Left renal pelvis (tissue), 4 donors: ENCODE measurements at regions not wholly inside any gene's neighbourhood (a gene's known extent, or its start where the extent isn't known, plus 50 kb on each side); places are given as distances from the start of the nearest gene placed in this dataset.

ENCODE experiments used
- DNase-seq, 4 donors: peaks; one replicate each; pipeline ENCODE4 v3.0.0-alpha.2; 2013; ENCODE audit warnings: low read depth in 4 of 4, low spot score in 3 of 4

- no peak for DNase-seq
Measured at GRCh38 chr15:39473298-39473947, 107.5 kb upstream of the THBS1 start.

GRCh38 chr15:39474657-39475056 is 106.2 kb upstream of the THBS1 start:
- no peak for DNase-seq

- no peak for DNase-seq
Measured at GRCh38 chr15:39478996-39479395, 101.9 kb upstream of the THBS1 start.

GRCh38 chr15:39479911-39480310 is 101.0 kb upstream of the THBS1 start:
- DNase-seq: no peak

GRCh38 chr15:39482459-39482858 is 98.4 kb upstream of the THBS1 start:
- no peak for DNase-seq

GRCh38 chr15:39486621-39487457 is 94.0 kb upstream of the THBS1 start:
- no peak for DNase-seq

- DNase-seq: no peak
Measured at GRCh38 chr15:39487458-39487735, 93.5 kb upstream of the THBS1 start.

- DNase-seq: no peak
Measured at GRCh38 chr15:39488516-39488915, 92.4 kb upstream of the THBS1 start.

- no peak for DNase-seq
Measured at GRCh38 chr15:39488961-39489360, 91.9 kb upstream of the THBS1 start.

GRCh38 chr15:39491115-39491885 is 89.6 kb upstream of the THBS1 start:
- no peak for DNase-seq

GRCh38 chr15:39491886-39492490 is 88.9 kb upstream of the THBS1 start:
- DNase-seq: no peak

GRCh38 chr15:39493424-39494067 is 87.3 kb upstream of the THBS1 start:
- no peak for DNase-seq

- DNase-seq: no peak
Measured at GRCh38 chr15:39494462-39494861, 86.4 kb upstream of the THBS1 start.

GRCh38 chr15:39495871-39496840 is 84.7 kb upstream of the THBS1 start:
- no peak for DNase-seq

- no peak for DNase-seq
Measured at GRCh38 chr15:39497016-39497758, 83.7 kb upstream of the THBS1 start.

GRCh38 chr15:39497759-39498565 is 82.9 kb upstream of the THBS1 start:
- DNase-seq: no peak

GRCh38 chr15:39498629-39499028 is 82.2 kb upstream of the THBS1 start:
- no peak for DNase-seq

- no peak for DNase-seq
Measured at GRCh38 chr15:39499042-39499441, 81.8 kb upstream of the THBS1 start.
